Cardiac fibroblast (primary cell): ENCODE measurements at regions not wholly inside any gene's neighbourhood (a gene's known extent, or its start where the extent isn't known, plus 50 kb on each side); places are given as distances from the start of the nearest gene placed in this dataset.

Source experiments
- DNase-seq, 2 donors: peaks; one replicate each; pipeline versions ENCODE4 v3.0.0 to v3.0.0-alpha.2; 2010; ENCODE audit warnings: low read depth in 2 of 2
- H3K4me3 ChIP-seq, 2 donors: replicated peaks in 1 of 2; 1 replicate in 1 of 2; 2 replicates in 1 of 2; pipeline ENCODE4 v1.5.1; 2011; ENCODE audit warnings: low read depth in 2 of 2, low read length in 2 of 2, mild to moderate bottlenecking in 2 of 2, moderate library complexity in 1 of 2
- CTCF ChIP-seq: IDR thresholded peaks from one replicate; pipeline ENCODE4 v1.5.1; 2011; ENCODE audit warnings: low read depth, mild to moderate bottlenecking, low read length, inconsistent platforms

GRCh38 chr1:80520949-80521348 lies 1279.8 kb upstream of the ADGRL2 start:
- DNase-seq = no peak
- H3K4me3 ChIP-seq = no peak overlapping the region

GRCh38 chr1:80517062-80517461 lies 1283.7 kb upstream of the ADGRL2 start:
- H3K4me3 ChIP-seq = no peak overlapping the region
- no peak for TF ChIP-seq CTCF
- DNase-seq = no peak

More at GRCh38 chr1:80520949-80521348, 1279.8 kb upstream of the ADGRL2 start:
- no peak for TF ChIP-seq CTCF

- no peak for DNase-seq
- TF ChIP-seq CTCF = no peak
- no peak overlapping the region for H3K4me3 ChIP-seq
Measured at GRCh38 chr1:80509965-80510522, 1290.7 kb upstream of the ADGRL2 start.

GRCh38 chr1:80506216-80506615 lies 1294.5 kb upstream of the ADGRL2 start:
- DNase-seq = no peak
- TF ChIP-seq CTCF = no peak
- H3K4me3 ChIP-seq = no peak overlapping the region

GRCh38 chr1:80498673-80499072 lies 1302.1 kb upstream of the ADGRL2 start:
- H3K4me3 ChIP-seq = no peak overlapping the region
- peak in 1 of 2 donors; percentile 63 for DNase-seq
- no peak for TF ChIP-seq CTCF

- no peak overlapping the region for H3K4me3 ChIP-seq
- no peak for TF ChIP-seq CTCF
- DNase-seq = no peak
Measured at GRCh38 chr1:80495806-80496205, 1304.9 kb upstream of the ADGRL2 start.

- TF ChIP-seq CTCF = no peak
Measured at GRCh38 chr1:80472145-80472544, 1328.6 kb upstream of the ADGRL2 start.

More at GRCh38 chr1:80472145-80472544, 1328.6 kb upstream of the ADGRL2 start:
- H3K4me3 ChIP-seq = no peak overlapping the region
- DNase-seq = no peak
